ENCODE measurements at regions not wholly inside any gene's neighbourhood (a gene's known extent, or its start where the extent isn't known, plus 50 kb on each side); places are given as distances from the start of the nearest gene placed in this dataset.

GRCh38 chr18:42409005-42409404, 454.0 kb downstream of the PIK3C3 start:
- no peaks in the 10 kb centered on the region for H3K27me3 Mint-ChIP-seq
- H3K4me1 Mint-ChIP-seq (ENCODE audit: low read depth) = no peaks in the 10 kb centered on the region
- no peaks in the 10 kb centered on the region for H3K36me3 Mint-ChIP-seq (ENCODE audit: low read depth)
- no peak overlapping the region for H3K27ac Mint-ChIP-seq
- DNase-seq = no peak
- H3K9me3 Mint-ChIP-seq = peaks cover 19% of the 10 kb centered on the region
- H3K4me3 Mint-ChIP-seq = no peak overlapping the region

- Mint-ChIP-seq H3K27me3 (no peaks in the 10 kb centered on the region), H3K4me3 (no peak overlapping the region), H3K4me1 (ENCODE audit: low read depth) (no peaks in the 10 kb centered on the region), H3K36me3 (ENCODE audit: low read depth) (no peaks in the 10 kb centered on the region), H3K27ac (no peak overlapping the region), H3K9me3 (peaks cover 12% of the 10 kb centered on the region)
- no peak for DNase-seq
These were observed 457.2 kb downstream of the PIK3C3 start for GRCh38 chr18:42412281-42412680.

- Mint-ChIP-seq H3K4me1 (ENCODE audit: low read depth) (no peaks in the 10 kb centered on the region), H3K27ac (no peak overlapping the region), H3K27me3 (no peaks in the 10 kb centered on the region), H3K9me3 (peaks cover 9% of the 10 kb centered on the region), H3K4me3 (no peak overlapping the region), H3K36me3 (ENCODE audit: low read depth) (no peaks in the 10 kb centered on the region)
- no peak for DNase-seq
These were observed 457.9 kb downstream of the PIK3C3 start for GRCh38 chr18:42412896-42413295.

- H3K27me3 Mint-ChIP-seq = no peaks in the 10 kb centered on the region
- no peaks in the 10 kb centered on the region for H3K4me1 Mint-ChIP-seq (ENCODE audit: low read depth)
- H3K27ac Mint-ChIP-seq = no peak overlapping the region
- H3K4me3 Mint-ChIP-seq = no peak overlapping the region
- DNase-seq = no peak
- no peaks in the 10 kb centered on the region for H3K36me3 Mint-ChIP-seq (ENCODE audit: low read depth)
- peaks cover 9% of the 10 kb centered on the region for H3K9me3 Mint-ChIP-seq
These were observed 458.8 kb downstream of the PIK3C3 start for GRCh38 chr18:42413870-42414269.

- no peak for DNase-seq
- Mint-ChIP-seq H3K4me3 (no peak overlapping the region), H3K4me1 (ENCODE audit: low read depth) (no peaks in the 10 kb centered on the region), H3K27me3 (no peaks in the 10 kb centered on the region), H3K9me3 (peaks cover 3% of the 10 kb centered on the region), H3K27ac (no peak overlapping the region), H3K36me3 (ENCODE audit: low read depth) (no peaks in the 10 kb centered on the region)
These were observed 459.9 kb downstream of the PIK3C3 start for GRCh38 chr18:42414756-42415454.

GRCh38 chr18:42417189-42417588, 462.2 kb downstream of the PIK3C3 start:
- DNase-seq = no peak
- Mint-ChIP-seq H3K27me3 (no peaks in the 10 kb centered on the region), H3K36me3 (ENCODE audit: low read depth) (no peaks in the 10 kb centered on the region), H3K4me3 (no peak overlapping the region), H3K9me3 (peaks cover 1% of the 10 kb centered on the region), H3K27ac (no peak overlapping the region), H3K4me1 (ENCODE audit: low read depth) (no peaks in the 10 kb centered on the region)

GRCh38 chr18:42418121-42418520, 463.1 kb downstream of the PIK3C3 start:
- Mint-ChIP-seq H3K9me3 (peaks cover 4% of the 10 kb centered on the region), H3K27me3 (no peaks in the 10 kb centered on the region), H3K4me1 (ENCODE audit: low read depth) (no peaks in the 10 kb centered on the region), H3K36me3 (ENCODE audit: low read depth) (no peaks in the 10 kb centered on the region), H3K27ac (no peak overlapping the region), H3K4me3 (no peak overlapping the region)
- no peak for DNase-seq

GRCh38 chr18:42425025-42425424, 470.0 kb downstream of the PIK3C3 start:
- H3K27me3 Mint-ChIP-seq = no peaks in the 10 kb centered on the region
- no peak for DNase-seq
- H3K4me3 Mint-ChIP-seq = no peak overlapping the region
- no peaks in the 10 kb centered on the region for H3K4me1 Mint-ChIP-seq (ENCODE audit: low read depth)
- no peaks in the 10 kb centered on the region for H3K36me3 Mint-ChIP-seq (ENCODE audit: low read depth)
- H3K9me3 Mint-ChIP-seq = peaks cover 9% of the 10 kb centered on the region
- no peak overlapping the region for H3K27ac Mint-ChIP-seq

GRCh38 chr18:42426496-42427015, 471.5 kb downstream of the PIK3C3 start:
- DNase-seq = no peak
- no peak overlapping the region for H3K27ac Mint-ChIP-seq
- H3K36me3 Mint-ChIP-seq (ENCODE audit: low read depth) = no peaks in the 10 kb centered on the region
- no peaks in the 10 kb centered on the region for H3K27me3 Mint-ChIP-seq
- no peak overlapping the region for H3K4me3 Mint-ChIP-seq
- no peaks in the 10 kb centered on the region for H3K4me1 Mint-ChIP-seq (ENCODE audit: low read depth)
- peaks cover 9% of the 10 kb centered on the region for H3K9me3 Mint-ChIP-seq

- DNase-seq = no peak
- H3K9me3 Mint-ChIP-seq = peaks cover 3% of the 10 kb centered on the region
- H3K4me1 Mint-ChIP-seq (ENCODE audit: low read depth) = no peaks in the 10 kb centered on the region
- H3K36me3 Mint-ChIP-seq (ENCODE audit: low read depth) = no peaks in the 10 kb centered on the region
- H3K27me3 Mint-ChIP-seq = no peaks in the 10 kb centered on the region
- no peak overlapping the region for H3K4me3 Mint-ChIP-seq
- no peak overlapping the region for H3K27ac Mint-ChIP-seq
These were observed 474.2 kb downstream of the PIK3C3 start for GRCh38 chr18:42429196-42429595.

- Mint-ChIP-seq H3K27me3 (no peaks in the 10 kb centered on the region), H3K36me3 (ENCODE audit: low read depth) (no peaks in the 10 kb centered on the region), H3K4me1 (ENCODE audit: low read depth) (no peaks in the 10 kb centered on the region), H3K4me3 (no peak overlapping the region), H3K9me3 (no peaks in the 10 kb centered on the region), H3K27ac (no peak overlapping the region)
- no peak for DNase-seq
These were observed 481.3 kb downstream of the PIK3C3 start for GRCh38 chr18:42436222-42436765.

GRCh38 chr18:42437001-42437400, 482.0 kb downstream of the PIK3C3 start:
- no peak for DNase-seq
- Mint-ChIP-seq H3K27me3 (no peaks in the 10 kb centered on the region), H3K4me3 (no peak overlapping the region), H3K27ac (no peak overlapping the region), H3K4me1 (ENCODE audit: low read depth) (no peaks in the 10 kb centered on the region), H3K36me3 (ENCODE audit: low read depth) (no peaks in the 10 kb centered on the region), H3K9me3 (no peaks in the 10 kb centered on the region)

GRCh38 chr18:42437646-42438045, 482.6 kb downstream of the PIK3C3 start:
- no peak overlapping the region for H3K4me3 Mint-ChIP-seq
- no peaks in the 10 kb centered on the region for H3K27me3 Mint-ChIP-seq
- H3K36me3 Mint-ChIP-seq (ENCODE audit: low read depth) = no peaks in the 10 kb centered on the region
- no peak overlapping the region for H3K27ac Mint-ChIP-seq
- H3K4me1 Mint-ChIP-seq (ENCODE audit: low read depth) = no peaks in the 10 kb centered on the region
- DNase-seq = no peak
- no peaks in the 10 kb centered on the region for H3K9me3 Mint-ChIP-seq

GRCh38 chr18:42442656-42443055, 487.6 kb downstream of the PIK3C3 start:
- no peaks in the 10 kb centered on the region for H3K4me1 Mint-ChIP-seq (ENCODE audit: low read depth)
- H3K27me3 Mint-ChIP-seq = no peaks in the 10 kb centered on the region
- H3K4me3 Mint-ChIP-seq = no peak overlapping the region
- DNase-seq = no peak
- peaks cover 12% of the 10 kb centered on the region for H3K9me3 Mint-ChIP-seq
- H3K36me3 Mint-ChIP-seq (ENCODE audit: low read depth) = no peaks in the 10 kb centered on the region
- H3K27ac Mint-ChIP-seq = no peak overlapping the region

- no peak overlapping the region for H3K27ac Mint-ChIP-seq
- peaks cover 22% of the 10 kb centered on the region for H3K9me3 Mint-ChIP-seq
- no peaks in the 10 kb centered on the region for H3K4me1 Mint-ChIP-seq (ENCODE audit: low read depth)
- no peaks in the 10 kb centered on the region for H3K36me3 Mint-ChIP-seq (ENCODE audit: low read depth)
- no peak for DNase-seq
- H3K27me3 Mint-ChIP-seq = no peaks in the 10 kb centered on the region
- H3K4me3 Mint-ChIP-seq = no peak overlapping the region
These were observed 489.3 kb downstream of the PIK3C3 start for GRCh38 chr18:42444349-42444748.

Data from activated T-cell treated with anti-CD3 and anti-CD28 coated beads, Interleukin-2, amount 50 U/mL, for 24 hours (primary cell).